T-helper 1 cell treated with Interleukin-12 subunit alpha and Interleukin-12 subunit beta and Interleukin-4 antibody, amounts not matched to agents 30 μg/mL and 1 μg/mL, for 36 hours (primary cell): ENCODE measurements at regions not wholly inside any gene's neighbourhood (a gene's known extent, or its start where the extent isn't known, plus 50 kb on each side); places are given as distances from the start of the nearest gene placed in this dataset.

Experiments used
- H3K27ac Mint-ChIP-seq: one replicate; pipeline ENCODE4 v1.8.0; 2021; ENCODE audit warnings: mild to moderate bottlenecking, mixed read lengths
- H3K27me3 Mint-ChIP-seq: one replicate; pipeline ENCODE4 v1.8.0; 2021; ENCODE audit warnings: low read depth, mixed read lengths
- H3K36me3 Mint-ChIP-seq: one replicate; pipeline ENCODE4 v1.8.0; 2021; ENCODE audit warnings: low read depth, mixed read lengths
- H3K4me1 Mint-ChIP-seq: one replicate; pipeline ENCODE4 v1.8.0; 2021; ENCODE audit warnings: low read depth, mixed read lengths
- H3K4me3 Mint-ChIP-seq: one replicate; pipeline ENCODE4 v1.8.0; 2021; ENCODE audit warnings: mild to moderate bottlenecking, moderate library complexity, mixed read lengths
- H3K9me3 Mint-ChIP-seq: one replicate; pipeline ENCODE4 v1.8.0; 2021; ENCODE audit warnings: mixed read lengths

- no peaks in the 10 kb centered on the region for H3K9me3 Mint-ChIP-seq
- no peak overlapping the region for H3K4me3 Mint-ChIP-seq
- no peaks in the 10 kb centered on the region for H3K36me3 Mint-ChIP-seq
- no peak overlapping the region for H3K27ac Mint-ChIP-seq
- H3K27me3 Mint-ChIP-seq, result no peaks in the 10 kb centered on the region
- H3K4me1 Mint-ChIP-seq, result no peaks in the 10 kb centered on the region
These were observed 521.9 kb downstream of the TBC1D22A start for GRCh38 chr22:47284360-47284759.

- Mint-ChIP-seq H3K9me3 (no peaks in the 10 kb centered on the region), H3K36me3 (no peaks in the 10 kb centered on the region), H3K4me1 (no peaks in the 10 kb centered on the region), H3K27me3 (no peaks in the 10 kb centered on the region), H3K27ac (no peak overlapping the region), H3K4me3 (no peak overlapping the region)
These were observed 521.3 kb downstream of the TBC1D22A start for GRCh38 chr22:47283616-47284270.

- no peak overlapping the region for H3K4me3 Mint-ChIP-seq
- no peaks in the 10 kb centered on the region for H3K9me3 Mint-ChIP-seq
- H3K36me3 Mint-ChIP-seq, result no peaks in the 10 kb centered on the region
- no peaks in the 10 kb centered on the region for H3K4me1 Mint-ChIP-seq
- no peaks in the 10 kb centered on the region for H3K27me3 Mint-ChIP-seq
- H3K27ac Mint-ChIP-seq, result no peak overlapping the region
These were observed 520.4 kb downstream of the TBC1D22A start for GRCh38 chr22:47282851-47283250.

- H3K4me3 Mint-ChIP-seq, result no peak overlapping the region
- H3K9me3 Mint-ChIP-seq, result no peaks in the 10 kb centered on the region
- H3K27me3 Mint-ChIP-seq, result no peaks in the 10 kb centered on the region
- H3K36me3 Mint-ChIP-seq, result no peaks in the 10 kb centered on the region
- H3K27ac Mint-ChIP-seq, result no peak overlapping the region
- no peaks in the 10 kb centered on the region for H3K4me1 Mint-ChIP-seq
These were observed 519.9 kb downstream of the TBC1D22A start for GRCh38 chr22:47282366-47282765.

GRCh38 chr22:47281126-47282106 is 519.0 kb downstream of the TBC1D22A start:
- no peaks in the 10 kb centered on the region for H3K4me1 Mint-ChIP-seq
- no peaks in the 10 kb centered on the region for H3K27me3 Mint-ChIP-seq
- H3K27ac Mint-ChIP-seq, result no peak overlapping the region
- no peaks in the 10 kb centered on the region for H3K36me3 Mint-ChIP-seq
- no peak overlapping the region for H3K4me3 Mint-ChIP-seq
- no peaks in the 10 kb centered on the region for H3K9me3 Mint-ChIP-seq

- H3K4me3 Mint-ChIP-seq, result no peak overlapping the region
- no peaks in the 10 kb centered on the region for H3K27me3 Mint-ChIP-seq
- H3K36me3 Mint-ChIP-seq, result no peaks in the 10 kb centered on the region
These were observed 517.9 kb downstream of the TBC1D22A start for GRCh38 chr22:47280301-47280700.

GRCh38 chr22:47279746-47280145 is 517.3 kb downstream of the TBC1D22A start:
- no peaks in the 10 kb centered on the region for H3K36me3 Mint-ChIP-seq
- no peak overlapping the region for H3K27ac Mint-ChIP-seq
- H3K9me3 Mint-ChIP-seq, result no peaks in the 10 kb centered on the region
- no peaks in the 10 kb centered on the region for H3K4me1 Mint-ChIP-seq
- no peak overlapping the region for H3K4me3 Mint-ChIP-seq
- no peaks in the 10 kb centered on the region for H3K27me3 Mint-ChIP-seq

More at GRCh38 chr22:47280301-47280700, 517.9 kb downstream of the TBC1D22A start:
- Mint-ChIP-seq H3K27ac (no peak overlapping the region), H3K9me3 (no peaks in the 10 kb centered on the region), H3K4me1 (no peaks in the 10 kb centered on the region)

- H3K27me3 Mint-ChIP-seq, result no peaks in the 10 kb centered on the region
These were observed 516.9 kb downstream of the TBC1D22A start for GRCh38 chr22:47279337-47279736.

GRCh38 chr22:47278655-47279054 is 516.2 kb downstream of the TBC1D22A start:
- H3K4me3 Mint-ChIP-seq, result no peak overlapping the region
- no peaks in the 10 kb centered on the region for H3K27me3 Mint-ChIP-seq
- no peaks in the 10 kb centered on the region for H3K9me3 Mint-ChIP-seq
- H3K4me1 Mint-ChIP-seq, result no peaks in the 10 kb centered on the region
- no peaks in the 10 kb centered on the region for H3K36me3 Mint-ChIP-seq
- H3K27ac Mint-ChIP-seq, result no peak overlapping the region

More at GRCh38 chr22:47279337-47279736, 516.9 kb downstream of the TBC1D22A start:
- no peaks in the 10 kb centered on the region for H3K36me3 Mint-ChIP-seq
- no peak overlapping the region for H3K27ac Mint-ChIP-seq
- H3K4me1 Mint-ChIP-seq, result no peaks in the 10 kb centered on the region
- no peak overlapping the region for H3K4me3 Mint-ChIP-seq
- H3K9me3 Mint-ChIP-seq, result no peaks in the 10 kb centered on the region

GRCh38 chr22:47277531-47277930 is 515.1 kb downstream of the TBC1D22A start:
- H3K36me3 Mint-ChIP-seq, result no peaks in the 10 kb centered on the region
- H3K27me3 Mint-ChIP-seq, result no peaks in the 10 kb centered on the region
- H3K4me1 Mint-ChIP-seq, result no peaks in the 10 kb centered on the region

GRCh38 chr22:47276991-47277390 is 514.5 kb downstream of the TBC1D22A start:
- Mint-ChIP-seq H3K9me3 (no peaks in the 10 kb centered on the region), H3K27me3 (no peaks in the 10 kb centered on the region), H3K4me3 (no peak overlapping the region), H3K36me3 (no peaks in the 10 kb centered on the region), H3K4me1 (no peaks in the 10 kb centered on the region), H3K27ac (no peak overlapping the region)

More at GRCh38 chr22:47277531-47277930, 515.1 kb downstream of the TBC1D22A start:
- Mint-ChIP-seq H3K27ac (no peak overlapping the region), H3K4me3 (no peak overlapping the region), H3K9me3 (no peaks in the 10 kb centered on the region)

GRCh38 chr22:47276450-47276820 is 514.0 kb downstream of the TBC1D22A start:
- no peaks in the 10 kb centered on the region for H3K27me3 Mint-ChIP-seq
- H3K27ac Mint-ChIP-seq, result no peak overlapping the region
- no peaks in the 10 kb centered on the region for H3K9me3 Mint-ChIP-seq
- no peak overlapping the region for H3K4me3 Mint-ChIP-seq
- no peaks in the 10 kb centered on the region for H3K4me1 Mint-ChIP-seq
- H3K36me3 Mint-ChIP-seq, result no peaks in the 10 kb centered on the region

- no peaks in the 10 kb centered on the region for H3K27me3 Mint-ChIP-seq
- no peaks in the 10 kb centered on the region for H3K4me1 Mint-ChIP-seq
- no peak overlapping the region for H3K4me3 Mint-ChIP-seq
- no peak overlapping the region for H3K27ac Mint-ChIP-seq
- no peaks in the 10 kb centered on the region for H3K9me3 Mint-ChIP-seq
- H3K36me3 Mint-ChIP-seq, result no peaks in the 10 kb centered on the region
These were observed 513.4 kb downstream of the TBC1D22A start for GRCh38 chr22:47275605-47276449.

GRCh38 chr22:47274196-47274595 is 511.7 kb downstream of the TBC1D22A start:
- no peak overlapping the region for H3K27ac Mint-ChIP-seq
- H3K27me3 Mint-ChIP-seq, result no peaks in the 10 kb centered on the region
- no peaks in the 10 kb centered on the region for H3K4me1 Mint-ChIP-seq

More at GRCh38 chr22:47274196-47274595, 511.7 kb downstream of the TBC1D22A start:
- no peak overlapping the region for H3K4me3 Mint-ChIP-seq
- no peaks in the 10 kb centered on the region for H3K36me3 Mint-ChIP-seq
- H3K9me3 Mint-ChIP-seq, result no peaks in the 10 kb centered on the region
